Trophoblast cell (in vitro differentiated cells and primary cell): ENCODE measurements at regions not wholly inside any gene's neighbourhood (a gene's known extent, or its start where the extent isn't known, plus 50 kb on each side); places are given as distances from the start of the nearest gene placed in this dataset.

ENCODE experiments used
- DNase-seq, 2 donors: peaks; one replicate each; pipeline ENCODE4 v3.0.0-alpha.2; 2016
- H2AFZ ChIP-seq: 2 replicates; pipeline ENCODE4 v1.6.1; 2013; ENCODE audit warnings: low read length, moderate library complexity, mild to moderate bottlenecking; ENCODE audit not compliant: insufficient read depth, poor library complexity
- H2AK5ac ChIP-seq: 2 replicates; pipeline ENCODE4 v1.6.1; 2013; ENCODE audit warnings: mild to moderate bottlenecking, low read length
- H2BK120ac ChIP-seq: 2 replicates; pipeline ENCODE4 v1.6.1; 2013; ENCODE audit warnings: low read length, mild to moderate bottlenecking, moderate library complexity; ENCODE audit not compliant: insufficient read depth, poor library complexity
- H2BK12ac ChIP-seq: 2 replicates; pipeline ENCODE4 v1.6.1; 2013; ENCODE audit warnings: mild to moderate bottlenecking, low read length, moderate library complexity
- H2BK5ac ChIP-seq: 2 replicates; pipeline ENCODE4 v1.6.1; 2013; ENCODE audit warnings: low read length, low read depth, moderate library complexity, mild to moderate bottlenecking; ENCODE audit not compliant: poor library complexity
- H3K14ac ChIP-seq: 2 replicates; pipeline ENCODE4 v1.6.1; 2013; ENCODE audit warnings: mild to moderate bottlenecking, low read length
- H3K18ac ChIP-seq: 2 replicates; pipeline ENCODE4 v1.6.1; 2013; ENCODE audit warnings: mild to moderate bottlenecking, low read length
- H3K23ac ChIP-seq: 2 replicates; pipeline ENCODE4 v1.6.1; 2013; ENCODE audit warnings: low read length
- H3K27ac ChIP-seq: 2 replicates; pipeline ENCODE4 v1.5.1; 2013; ENCODE audit warnings: low read depth, mild to moderate bottlenecking, inconsistent platforms, low read length, moderate library complexity
- H3K27me3 ChIP-seq: 2 replicates; pipeline ENCODE4 v1.6.1; 2013; ENCODE audit warnings: inconsistent platforms, mild to moderate bottlenecking, low read length, moderate library complexity; ENCODE audit not compliant: insufficient read depth
- H3K36me3 ChIP-seq, 2 experiments: 1 replicate in 1 of 2; 2 replicates in 1 of 2; pipeline ENCODE4 v1.6.1; 2013; ENCODE audit warnings: low read length in 2 of 2, mild to moderate bottlenecking in 2 of 2, moderate library complexity in 1 of 2; ENCODE audit not compliant: insufficient read depth in 2 of 2, control insufficient read depth in 1 of 2
- H3K4ac ChIP-seq: 2 replicates; pipeline ENCODE4 v1.6.1; 2013; ENCODE audit warnings: low read depth, mild to moderate bottlenecking, low read length, moderate library complexity
- H3K4me1 ChIP-seq, 2 experiments: 1 replicate in 1 of 2; 2 replicates in 1 of 2; pipeline ENCODE4 v1.6.1; 2013; ENCODE audit warnings: low read length in 2 of 2, mild to moderate bottlenecking in 2 of 2, moderate library complexity in 1 of 2; ENCODE audit not compliant: insufficient read depth in 2 of 2, control insufficient read depth in 1 of 2
- H3K4me2 ChIP-seq: 2 replicates; pipeline ENCODE4 v1.6.1; 2013; ENCODE audit warnings: inconsistent platforms, mild to moderate bottlenecking, low read length, moderate library complexity
- H3K4me3 ChIP-seq: 2 replicates; pipeline ENCODE4 v1.5.1; 2013; ENCODE audit warnings: mild to moderate bottlenecking, low read depth, low read length, inconsistent platforms
- H3K79me1 ChIP-seq: one replicate; pipeline ENCODE4 v1.6.1; 2013; ENCODE audit warnings: low read length
- H3K79me2 ChIP-seq: 2 replicates; pipeline ENCODE4 v1.6.1; 2013; ENCODE audit warnings: low read length, mild to moderate bottlenecking; ENCODE audit not compliant: control insufficient read depth, insufficient read depth, poor library complexity
- H3K9ac ChIP-seq: 2 replicates; pipeline ENCODE4 v1.6.1; 2013; ENCODE audit warnings: mild to moderate bottlenecking, low read length
- H3K9me3 ChIP-seq: 2 replicates; pipeline ENCODE4 v1.6.1; 2013; ENCODE audit warnings: low read depth, mild to moderate bottlenecking, control low read depth, inconsistent platforms, low read length; ENCODE audit not compliant: insufficient read depth
- H4K12ac ChIP-seq: 2 replicates; pipeline ENCODE4 v1.6.1; 2013; ENCODE audit warnings: low read depth, mild to moderate bottlenecking, low read length, moderate library complexity
- H4K8ac ChIP-seq: 2 replicates; pipeline ENCODE4 v1.6.1; 2013; ENCODE audit warnings: low read depth, mild to moderate bottlenecking, low read length, moderate library complexity
- H4K91ac ChIP-seq: one replicate; pipeline ENCODE4 v1.6.1; 2013; ENCODE audit warnings: low read depth, mild to moderate bottlenecking, low read length, moderate library complexity
- WGBS: extraction: QIAGEN DNeasy Blood & Tissue Kit; methylation state at CpG from one replicate; pipeline ENCODE4 v1.1.7; 2013; ENCODE audit warnings: missing lambda C conversion rate; ENCODE audit not compliant: insufficient read length, insufficient coverage; ENCODE audit errors: extremely low coverage; 5-methylcytosine and 5-hydroxymethylcytosine counted together

DNA sequence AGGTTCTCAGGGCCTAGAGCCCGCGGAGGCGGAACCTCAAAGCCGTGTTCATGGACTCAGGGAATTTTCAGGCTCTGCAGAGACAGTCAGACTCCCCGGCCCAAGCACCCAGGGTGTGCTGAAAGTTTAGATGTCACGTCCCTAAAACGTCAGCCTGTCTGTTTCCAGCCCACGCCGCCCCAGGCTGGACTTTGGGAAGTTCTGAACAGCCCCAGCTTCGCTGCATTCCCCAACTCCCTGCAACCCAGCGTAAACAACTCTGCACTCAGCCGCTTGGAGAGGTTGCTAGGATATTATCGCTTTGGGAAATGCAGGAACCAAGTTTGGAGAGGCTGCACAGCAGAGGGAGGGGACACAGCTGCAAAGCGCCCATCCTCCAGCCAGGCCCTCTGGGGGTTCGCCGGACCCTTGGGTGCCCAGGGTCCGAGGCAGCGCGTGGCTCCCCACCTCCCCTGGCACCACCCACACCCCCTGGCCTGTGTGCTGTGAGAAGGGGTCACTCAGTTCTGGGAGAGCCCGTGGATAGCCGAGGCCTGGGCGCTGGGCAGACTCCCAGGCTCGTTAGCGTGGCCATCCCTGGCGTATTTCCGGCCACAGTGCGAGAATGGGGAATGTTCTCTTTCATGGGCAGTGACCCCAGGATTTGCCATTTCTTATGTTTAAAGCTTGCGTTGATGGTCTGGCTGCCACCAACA, 120.5 kb upstream of the FGF3 start:
- H3K79me2 ChIP-seq: peaks cover 2% of the 10 kb centered on the region
- H4K12ac ChIP-seq: no peak overlapping the region
- no peak overlapping the region for H2BK120ac ChIP-seq
- H3K18ac ChIP-seq: no peak overlapping the region
- WGBS: no CpG with 5 or more reads among the region's 28 CpGs
- H3K4ac ChIP-seq: no peak overlapping the region
- H3K9me3 ChIP-seq: peaks cover 5% of the 10 kb centered on the region
- H2BK5ac ChIP-seq: no peak overlapping the region
- no peak overlapping the region for H3K9ac ChIP-seq
- no peaks in the 10 kb centered on the region for H3K79me1 ChIP-seq
- H3K23ac ChIP-seq: no peak overlapping the region
- no peak overlapping the region for H2AK5ac ChIP-seq
- H3K27ac ChIP-seq: no peak overlapping the region
- peak; percentile 62 to 82 for DNase-seq
- no peaks in the 10 kb centered on the region for H3K27me3 ChIP-seq
- no peak overlapping the region for H4K91ac ChIP-seq
- no peak overlapping the region for H2AFZ ChIP-seq
- no peak overlapping the region for H3K4me2 ChIP-seq
- no peaks in the 10 kb centered on the region for H3K4me1 ChIP-seq
- no peaks in the 10 kb centered on the region for H3K36me3 ChIP-seq
- H2BK12ac ChIP-seq: no peak overlapping the region
- no peak overlapping the region for H3K14ac ChIP-seq
- H3K4me3 ChIP-seq: no peak overlapping the region
- no peak overlapping the region for H4K8ac ChIP-seq

DNA sequence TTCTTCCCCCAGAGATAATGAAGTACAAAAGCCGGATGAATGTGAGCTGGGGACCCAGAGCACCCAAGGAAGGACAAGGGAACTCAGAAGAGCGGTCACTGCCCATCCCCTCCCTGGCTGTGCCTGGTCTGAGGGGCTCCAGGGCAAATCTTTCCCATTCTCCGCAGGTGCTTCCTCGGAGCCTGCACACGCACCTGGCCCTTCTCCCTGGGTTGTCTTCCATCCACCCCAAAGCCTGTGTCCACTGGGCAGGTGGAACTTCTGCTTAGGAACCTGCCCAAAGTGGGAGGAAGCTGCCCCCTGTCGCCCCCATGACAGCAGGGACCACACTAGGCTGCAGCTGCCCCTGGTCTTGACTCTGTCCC, 121.0 kb upstream of the FGF3 start:
- no peaks in the 10 kb centered on the region for H3K79me1 ChIP-seq
- peaks cover 5% of the 10 kb centered on the region for H3K9me3 ChIP-seq
- no peak overlapping the region for H3K18ac ChIP-seq
- H3K36me3 ChIP-seq: no peaks in the 10 kb centered on the region
- no peak overlapping the region for H3K23ac ChIP-seq
- H4K91ac ChIP-seq: no peak overlapping the region
- H3K79me2 ChIP-seq: peaks cover 2% of the 10 kb centered on the region
- no peak for DNase-seq
- H2BK5ac ChIP-seq: no peak overlapping the region
- no peak overlapping the region for H3K27ac ChIP-seq
- no peak overlapping the region for H2BK12ac ChIP-seq
- no peak overlapping the region for H4K12ac ChIP-seq
- no peaks in the 10 kb centered on the region for H3K4me1 ChIP-seq
- H3K27me3 ChIP-seq: no peaks in the 10 kb centered on the region
- no peak overlapping the region for H4K8ac ChIP-seq
- no peak overlapping the region for H3K9ac ChIP-seq
- H3K4me3 ChIP-seq: no peak overlapping the region
- H2AFZ ChIP-seq: no peak overlapping the region
- WGBS: no CpG with 5 or more reads among the region's 6 CpGs
- no peak overlapping the region for H3K4ac ChIP-seq
- H3K4me2 ChIP-seq: no peak overlapping the region
- H3K14ac ChIP-seq: no peak overlapping the region
- H2AK5ac ChIP-seq: no peak overlapping the region
- H2BK120ac ChIP-seq: no peak overlapping the region

DNA sequence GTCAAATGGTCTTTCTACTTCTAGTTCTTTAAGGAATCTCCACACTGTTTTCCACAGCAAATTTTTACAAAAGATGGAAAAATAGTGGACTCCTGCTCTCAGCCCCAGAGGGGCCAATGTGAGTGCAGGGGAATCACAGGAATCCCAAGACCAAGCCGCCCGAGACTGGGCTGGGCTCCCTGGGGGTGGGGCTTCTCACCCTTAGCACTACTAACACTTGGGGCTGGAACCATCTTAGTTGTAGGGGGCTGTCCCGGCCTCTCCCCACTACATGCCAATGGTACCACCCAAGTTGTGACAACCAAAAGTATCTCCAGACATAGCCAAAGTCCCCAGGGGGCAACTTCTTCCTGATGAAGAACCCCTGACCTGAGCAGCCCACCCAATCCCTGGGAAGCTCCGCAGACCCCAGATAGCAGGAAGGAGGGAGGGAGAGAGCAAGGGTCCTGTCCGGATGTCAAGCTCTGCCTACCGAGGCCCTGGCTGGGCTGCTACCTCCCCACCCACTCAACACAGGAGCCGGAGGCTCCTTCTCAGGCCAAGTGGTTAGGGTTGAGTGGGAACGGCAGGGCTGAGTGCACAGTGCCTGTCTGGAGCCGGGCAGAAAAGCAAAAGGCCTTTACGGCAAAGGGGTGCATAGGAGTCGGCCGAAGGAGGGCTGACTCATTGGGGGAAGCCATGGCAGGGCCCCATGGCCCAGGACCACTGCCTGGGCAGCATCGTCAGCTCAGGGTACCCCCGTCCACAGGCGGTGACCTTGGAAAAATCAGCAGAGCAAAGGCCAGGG, 122.5 kb upstream of the FGF3 start:
- DNase-seq: no peak
- H3K9me3 ChIP-seq: peaks cover 6% of the 10 kb centered on the region
- H2BK5ac ChIP-seq: no peak overlapping the region
- H3K27ac ChIP-seq: no peak overlapping the region
- H3K4ac ChIP-seq: no peak overlapping the region
- no peaks in the 10 kb centered on the region for H3K4me1 ChIP-seq
- H3K4me2 ChIP-seq: no peak overlapping the region
- no peak overlapping the region for H3K9ac ChIP-seq
- H3K79me1 ChIP-seq: no peaks in the 10 kb centered on the region
- no peak overlapping the region for H4K12ac ChIP-seq
- H4K91ac ChIP-seq: no peak overlapping the region
- H3K27me3 ChIP-seq: no peaks in the 10 kb centered on the region
- H3K4me3 ChIP-seq: no peak overlapping the region
- no peak overlapping the region for H3K18ac ChIP-seq
- no peak overlapping the region for H2AFZ ChIP-seq
- no CpG with 5 or more reads among the region's 15 CpGs for WGBS
- H2BK12ac ChIP-seq: no peak overlapping the region
- H4K8ac ChIP-seq: no peak overlapping the region
- no peaks in the 10 kb centered on the region for H3K36me3 ChIP-seq
- peaks cover 2% of the 10 kb centered on the region for H3K79me2 ChIP-seq
- H3K14ac ChIP-seq: no peak overlapping the region
- H3K23ac ChIP-seq: no peak overlapping the region
- H2BK120ac ChIP-seq: no peak overlapping the region
- H2AK5ac ChIP-seq: no peak overlapping the region

DNA sequence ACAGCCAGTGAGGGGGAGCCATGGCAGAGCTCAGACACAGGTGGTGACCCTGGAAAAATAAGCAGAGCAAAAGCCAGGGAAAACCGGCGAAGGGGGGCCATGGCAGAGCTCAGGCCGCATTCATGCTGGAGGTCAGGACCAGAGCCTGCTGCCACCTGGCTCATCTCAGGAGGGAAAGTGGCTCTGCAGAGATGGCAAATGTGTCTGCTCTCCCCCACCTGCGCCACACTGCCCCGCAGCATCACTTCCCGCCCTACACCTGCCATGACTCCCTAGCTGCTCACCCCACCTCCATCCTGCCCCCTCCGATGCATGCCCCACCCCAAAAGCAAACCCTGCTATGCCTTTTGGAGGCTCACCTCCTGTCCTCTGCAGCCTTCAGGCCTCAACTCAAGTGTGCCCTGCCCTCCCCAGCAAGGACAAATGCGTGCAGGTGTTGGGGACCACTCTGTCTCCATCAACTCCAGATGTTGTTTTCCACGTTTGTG, 123.2 kb upstream of the FGF3 start:
- Histone ChIP-seq H2BK5ac (no peak overlapping the region), H2AK5ac (no peak overlapping the region), H2BK120ac (no peak overlapping the region), H3K4me2 (no peak overlapping the region), H4K91ac (no peak overlapping the region), H3K23ac (no peak overlapping the region), H3K79me1 (no peaks in the 10 kb centered on the region), H3K14ac (no peak overlapping the region), H3K27me3 (no peaks in the 10 kb centered on the region), H3K9ac (no peak overlapping the region), H3K4me1 (no peaks in the 10 kb centered on the region), H2BK12ac (no peak overlapping the region), H3K18ac (no peak overlapping the region), H3K4ac (no peak overlapping the region), H4K8ac (no peak overlapping the region), H4K12ac (no peak overlapping the region), H3K9me3 (peaks cover 6% of the 10 kb centered on the region), H2AFZ (no peak overlapping the region), H3K27ac (no peak overlapping the region), H3K4me3 (no peak overlapping the region), H3K36me3 (no peaks in the 10 kb centered on the region), H3K79me2 (peaks cover 2% of the 10 kb centered on the region)
- WGBS: no CpG with 5 or more reads among the region's 9 CpGs
- DNase-seq: no peak
